ENCODE measurements at regions not wholly inside any gene's neighbourhood (a gene's known extent, or its start where the extent isn't known, plus 50 kb on each side); places are given as distances from the start of the nearest gene placed in this dataset.

DNA sequence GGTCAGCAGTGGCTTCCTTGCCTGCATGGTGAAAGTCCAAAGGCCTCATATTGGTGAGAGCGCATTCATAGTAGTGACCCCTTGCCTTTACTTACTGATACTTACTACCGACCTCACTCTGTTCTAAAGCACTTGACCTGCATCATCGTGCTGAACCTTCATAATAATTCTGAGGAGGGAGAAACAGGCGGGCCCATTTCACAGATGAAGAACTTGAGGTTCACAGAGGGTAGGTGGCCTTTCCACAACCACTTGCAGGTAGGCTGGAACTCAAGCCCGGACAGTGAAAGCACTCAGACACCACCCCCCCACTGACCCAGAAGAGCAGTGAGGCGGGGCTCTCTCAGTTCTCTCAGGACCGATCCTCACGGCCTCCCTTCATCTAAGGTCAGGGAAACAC is 149.4 kb upstream of the CHST15 start (continued):
- TF ChIP-seq WRNIP1 (IDR thresholded peaks at IDR 0.05; ENCODE audit: borderline replicate concordance, low read depth, low read length) = no peak
- TF ChIP-seq RELA (IDR thresholded peaks at IDR 0.05; ENCODE audit: borderline replicate concordance, partially characterized antibody) = no peak
- TF ChIP-seq, protein P1, sequence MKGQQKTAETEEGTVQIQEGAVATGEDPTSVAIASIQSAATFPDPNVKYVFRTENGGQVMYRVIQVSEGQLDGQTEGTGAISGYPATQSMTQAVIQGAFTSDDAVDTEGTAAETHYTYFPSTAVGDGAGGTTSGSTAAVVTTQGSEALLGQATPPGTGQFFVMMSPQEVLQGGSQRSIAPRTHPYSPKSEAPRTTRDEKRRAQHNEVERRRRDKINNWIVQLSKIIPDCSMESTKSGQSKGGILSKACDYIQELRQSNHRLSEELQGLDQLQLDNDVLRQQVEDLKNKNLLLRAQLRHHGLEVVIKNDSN (IDR thresholded peaks at IDR 0.05; ENCODE audit: borderline replicate concordance, extremely low read length, insufficient read depth, low read depth, low read length) = no peak
- no peak for TF ChIP-seq MYB (IDR thresholded peaks at IDR 0.05; ENCODE audit: borderline replicate concordance, low read depth, low read length)
- TF ChIP-seq TCF7 (IDR thresholded peaks at IDR 0.05; ENCODE audit: borderline replicate concordance) = no peak

DNA sequence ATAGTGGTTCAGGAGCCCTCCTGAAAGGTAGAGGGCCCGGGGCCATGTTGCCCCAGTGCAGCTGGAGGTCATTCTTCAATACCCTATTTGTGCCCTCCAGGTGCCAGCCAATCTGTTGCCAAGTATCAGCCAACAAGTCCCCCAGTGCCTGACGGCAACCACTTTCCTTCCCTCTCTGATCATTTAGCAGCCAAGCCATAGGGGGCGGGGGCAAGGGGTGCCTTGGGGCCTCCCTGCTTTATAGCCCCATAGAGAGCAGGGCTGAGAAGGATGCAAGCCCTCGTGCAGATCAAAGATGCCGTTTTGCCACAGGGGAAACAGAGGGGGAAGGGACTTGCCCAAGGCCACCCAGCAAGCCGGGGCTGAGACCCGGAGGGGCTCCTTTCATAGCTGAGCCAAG is 149.0 kb upstream of the CHST15 start:
- Histone ChIP-seq H4K20me1 (ENCODE audit: control insufficient read depth, insufficient read depth) (no peaks in the 10 kb centered on the region), H3K4me3 (no peak overlapping the region), H3K27me3 (replicated peaks in 1 of 2; ENCODE audit: control insufficient read depth in 2 of 2, insufficient read depth in 2 of 2, low read length in 1 of 2) (no peaks in the 10 kb centered on the region; a peak in 1 of 4 replicates), H2AFZ (ENCODE audit: control insufficient read depth, low read depth, low read length) (no peak overlapping the region), H3K27ac (ENCODE audit: control insufficient read depth, insufficient read depth) (no peak overlapping the region), H3K9me3 (replicated peaks; ENCODE audit: control insufficient read depth, insufficient read depth, low read length) (no peaks in the 10 kb centered on the region), H3K79me2 (ENCODE audit: control insufficient read depth, insufficient read depth, low read length) (no peaks in the 10 kb centered on the region), H3K9ac (ENCODE audit: control insufficient read depth, insufficient read depth, low read length) (no peak overlapping the region), H3K4me1 (ENCODE audit: control insufficient read depth, insufficient read depth, low read length) (no peaks in the 10 kb centered on the region), H3K4me2 (ENCODE audit: control insufficient read depth, insufficient read depth) (no peak overlapping the region), H3K36me3 (ENCODE audit: control insufficient read depth in 2 of 2, insufficient read depth in 2 of 2, low read length in 1 of 2) (no peaks in the 10 kb centered on the region)
- no TSS peak for BruUV-seq (replicated peaks)
- WGBS (ENCODE audit: insufficient coverage, insufficient replicate concordance, low lambda C conversion rate, missing lambda C conversion rate) = 43% methylated on average over 7 of the region's 7 CpGs
- in situ Hi-C loops (cut with MboI) = no loop called here
- TF ChIP-seq SUPT20H (IDR thresholded peaks at IDR 0.05; ENCODE audit: borderline replicate concordance, control insufficient read depth, low read depth, low read length) (no peak), SREBF1 (IDR thresholded peaks at IDR 0.05; ENCODE audit: low read length) (no peak), NR2C1 (IDR thresholded peaks at IDR 0.05) (no peak), EP300 (IDR thresholded peaks at IDR 0.05; ENCODE audit: borderline replicate concordance in 1 of 2, control insufficient read depth in 1 of 2, low read depth in 2 of 2, low read length in 2 of 2) (no peak), RBBP5 (conservative IDR thresholded peaks at IDR 0.05) (no peak), RAD21 (IDR thresholded peaks at IDR 0.05; ENCODE audit: insufficient read depth, low read depth, low read length) (no peak), MTA2 (IDR thresholded peaks at IDR 0.05; ENCODE audit: low read depth) (no peak), PAX5 (IDR thresholded peaks at IDR 0.05; ENCODE audit: borderline replicate concordance, low read depth, low read length) (no peak), CBX5 (IDR thresholded peaks at IDR 0.05; ENCODE audit: low read depth) (no peak), CREB1 (IDR thresholded peaks at IDR 0.05; ENCODE audit: low read depth) (no peak), SMC3 (IDR thresholded peaks at IDR 0.05; ENCODE audit: borderline replicate concordance, low read length) (no peak)
- TF ChIP-seq, protein P2, sequence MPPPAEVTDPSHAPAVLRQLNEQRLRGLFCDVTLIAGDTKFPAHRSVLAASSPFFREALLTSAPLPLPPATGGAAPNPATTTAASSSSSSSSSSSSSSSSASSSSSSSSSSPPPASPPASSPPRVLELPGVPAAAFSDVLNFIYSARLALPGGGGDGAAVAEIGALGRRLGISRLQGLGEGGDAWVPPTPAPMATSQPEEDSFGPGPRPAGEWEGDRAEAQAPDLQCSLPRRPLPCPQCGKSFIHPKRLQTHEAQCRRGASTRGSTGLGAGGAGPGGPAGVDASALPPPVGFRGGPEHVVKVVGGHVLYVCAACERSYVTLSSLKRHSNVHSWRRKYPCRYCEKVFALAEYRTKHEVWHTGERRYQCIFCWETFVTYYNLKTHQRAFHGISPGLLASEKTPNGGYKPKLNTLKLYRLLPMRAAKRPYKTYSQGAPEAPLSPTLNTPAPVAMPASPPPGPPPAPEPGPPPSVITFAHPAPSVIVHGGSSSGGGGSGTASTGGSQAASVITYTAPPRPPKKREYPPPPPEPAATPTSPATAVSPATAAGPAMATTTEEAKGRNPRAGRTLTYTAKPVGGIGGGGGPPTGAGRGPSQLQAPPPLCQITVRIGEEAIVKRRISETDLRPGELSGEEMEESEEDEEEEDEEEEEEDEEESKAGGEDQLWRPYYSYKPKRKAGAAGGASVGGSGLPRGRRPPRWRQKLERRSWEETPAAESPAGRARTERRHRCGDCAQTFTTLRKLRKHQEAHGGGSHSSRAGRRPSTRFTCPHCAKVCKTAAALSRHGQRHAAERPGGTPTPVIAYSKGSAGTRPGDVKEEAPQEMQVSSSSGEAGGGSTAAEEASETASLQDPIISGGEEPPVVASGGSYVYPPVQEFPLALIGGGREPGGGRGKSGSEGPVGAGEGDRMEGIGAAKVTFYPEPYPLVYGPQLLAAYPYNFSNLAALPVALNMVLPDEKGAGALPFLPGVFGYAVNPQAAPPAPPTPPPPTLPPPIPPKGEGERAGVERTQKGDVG (CRISPR knock-in tag; IDR thresholded peaks at IDR 0.05) = no peak
- TF ChIP-seq, protein P3, sequence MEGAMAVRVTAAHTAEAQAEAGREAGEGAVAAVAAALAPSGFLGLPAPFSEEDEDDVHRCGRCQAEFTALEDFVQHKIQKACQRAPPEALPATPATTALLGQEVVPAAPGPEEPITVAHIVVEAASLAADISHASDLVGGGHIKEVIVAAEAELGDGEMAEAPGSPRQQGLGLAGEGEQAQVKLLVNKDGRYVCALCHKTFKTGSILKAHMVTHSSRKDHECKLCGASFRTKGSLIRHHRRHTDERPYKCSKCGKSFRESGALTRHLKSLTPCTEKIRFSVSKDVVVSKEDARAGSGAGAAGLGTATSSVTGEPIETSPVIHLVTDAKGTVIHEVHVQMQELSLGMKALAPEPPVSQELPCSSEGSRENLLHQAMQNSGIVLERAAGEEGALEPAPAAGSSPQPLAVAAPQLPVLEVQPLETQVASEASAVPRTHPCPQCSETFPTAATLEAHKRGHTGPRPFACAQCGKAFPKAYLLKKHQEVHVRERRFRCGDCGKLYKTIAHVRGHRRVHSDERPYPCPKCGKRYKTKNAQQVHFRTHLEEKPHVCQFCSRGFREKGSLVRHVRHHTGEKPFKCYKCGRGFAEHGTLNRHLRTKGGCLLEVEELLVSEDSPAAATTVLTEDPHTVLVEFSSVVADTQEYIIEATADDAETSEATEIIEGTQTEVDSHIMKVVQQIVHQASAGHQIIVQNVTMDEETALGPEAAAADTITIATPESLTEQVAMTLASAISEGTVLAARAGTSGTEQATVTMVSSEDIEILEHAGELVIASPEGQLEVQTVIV (IDR thresholded peaks at IDR 0.05; ENCODE audit: borderline replicate concordance, partially characterized antibody) = no peak
- no peak for FAIRE-seq
- ChIA-PET SMC1A (ENCODE audit: uncharacterized antibody, unreplicated experiment) (no interaction called here), CTCF (no interaction called here), POLR2A (no interaction called here), RAD21 (ENCODE audit: unreplicated experiment) (no interaction called here)
- no peak for ATAC-seq
- intact Hi-C loops (cut with micrococcal nuclease; ENCODE audit: unreplicated experiment) = no loop called here
- no peak for DNase-seq (ENCODE audit: low read depth, low spot score)

All from GM12878 (cell line).